GM19025 (cell line): ENCODE measurements at regions not wholly inside any gene's neighbourhood (a gene's known extent, or its start where the extent isn't known, plus 50 kb on each side); places are given as distances from the start of the nearest gene placed in this dataset.
"Not testable (repeated sequence)": the region's sequence is repeated elsewhere in the genome, so short reads cannot be mapped to it uniquely, and the experiment has no call there.

Experiments used
- ATAC-seq: cut with Tn5 transposase; IDR thresholded peaks from one replicate; pipeline ENCODE4 v1.9.1; 2021; ENCODE audit warnings: mild to moderate bottlenecking, low read depth, moderate library complexity; ENCODE audit not compliant: unreplicated experiment

DNA sequence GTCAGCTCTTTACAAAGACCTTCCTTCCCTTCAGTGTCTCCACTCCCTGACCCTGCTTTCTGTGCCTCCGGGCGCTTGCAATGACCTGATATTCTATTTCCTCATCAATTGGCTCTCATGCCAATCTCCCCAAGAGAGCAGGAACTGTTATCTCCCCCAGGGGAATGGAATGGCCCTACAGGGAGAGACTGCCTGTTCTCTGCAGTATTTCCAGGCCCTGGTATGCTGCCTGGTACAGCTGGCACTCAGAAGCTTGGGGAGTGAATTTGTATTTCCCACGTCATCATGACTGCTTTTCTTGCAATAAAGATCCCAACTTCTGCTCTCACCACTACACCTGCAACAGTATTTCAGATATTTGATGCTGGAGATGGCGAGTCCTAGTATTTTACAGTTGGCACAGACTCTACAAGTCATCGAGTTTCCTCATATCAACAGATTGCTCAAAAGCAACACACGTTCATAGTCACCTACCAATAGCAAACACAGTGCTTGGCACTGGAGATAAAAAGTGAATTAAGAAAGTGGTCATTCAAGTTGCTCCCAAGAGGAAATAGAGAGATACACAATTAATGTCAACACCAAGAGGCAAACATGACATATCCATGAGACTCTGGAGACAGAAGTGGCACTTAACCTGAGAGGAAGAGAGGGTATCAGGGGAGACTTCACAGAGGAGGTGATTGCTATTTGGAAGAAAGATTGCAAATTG, 90.5 kb upstream of the EGFL6 start:
- no peak for ATAC-seq

DNA sequence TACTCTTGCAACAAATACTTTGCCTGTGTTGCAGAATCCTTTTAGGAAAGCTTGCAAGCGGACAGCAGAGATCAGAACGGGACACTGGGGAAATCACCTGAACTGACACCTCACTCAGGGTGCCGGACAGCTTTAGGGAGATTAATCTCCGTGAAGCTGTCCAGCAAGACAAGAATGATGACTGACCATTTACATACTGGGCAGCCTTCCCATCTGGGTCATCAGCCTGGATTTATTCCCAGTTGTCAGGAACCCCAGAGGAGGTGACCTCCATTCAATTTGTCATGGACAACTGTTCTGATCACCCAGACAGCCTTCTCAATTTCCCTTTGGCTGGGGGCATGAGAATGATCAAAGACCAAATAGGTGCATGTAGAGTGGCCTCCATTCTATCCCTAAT, 93.0 kb upstream of the EGFL6 start:
- no peak for ATAC-seq

DNA sequence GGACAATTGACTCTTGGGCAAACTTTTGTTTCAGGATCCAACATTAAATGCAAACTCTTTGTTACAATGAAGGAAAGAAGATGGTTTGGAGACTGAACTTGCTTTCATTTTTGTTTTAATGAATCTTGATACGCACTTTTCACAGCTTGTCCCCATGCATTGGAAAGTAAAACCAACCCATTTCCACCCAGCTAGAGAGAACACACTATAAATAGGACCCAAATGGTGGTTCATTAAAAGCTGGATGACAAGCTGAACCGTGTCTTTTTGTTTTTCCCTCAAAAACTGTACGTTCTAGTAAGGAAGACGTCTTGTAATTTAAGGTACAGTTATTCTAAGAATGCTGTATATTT, 95.3 kb upstream of the EGFL6 start:
- ATAC-seq: peak; percentile 53

DNA sequence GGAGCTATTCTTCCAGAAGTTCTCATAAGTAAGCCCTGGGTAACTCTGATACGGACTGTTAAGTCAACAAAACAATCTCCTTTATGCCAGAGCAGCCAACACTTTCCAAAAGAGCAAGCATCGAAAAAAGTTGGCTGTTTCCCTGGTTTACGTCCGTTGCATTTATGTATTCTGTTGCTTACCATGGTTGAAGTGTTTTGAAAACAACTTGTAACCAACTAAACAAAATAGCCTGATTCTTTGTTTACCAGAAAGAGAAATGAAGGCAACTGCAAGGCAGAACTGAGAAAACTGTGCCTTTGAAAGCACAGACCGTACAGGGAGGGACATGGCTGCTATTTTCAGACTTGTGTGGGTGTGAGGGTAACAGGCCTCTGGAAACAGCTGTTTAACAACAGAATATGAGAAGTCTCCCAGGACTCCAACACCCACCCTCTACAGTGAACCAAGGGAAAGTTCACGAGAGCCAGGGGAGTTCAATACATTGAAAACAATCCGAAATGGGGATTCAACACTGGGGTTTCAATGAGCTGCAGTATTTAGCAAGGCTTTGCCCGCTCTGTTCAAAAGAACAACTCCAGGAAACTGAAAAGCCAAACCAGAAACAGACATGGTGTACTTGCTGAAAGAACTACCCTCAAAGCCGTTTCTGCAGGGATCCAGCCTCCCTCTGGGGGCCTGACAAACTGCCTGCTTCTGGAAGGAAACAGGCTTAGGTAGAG, 95.8 kb upstream of the EGFL6 start:
- ATAC-seq: peak; percentile 77

DNA sequence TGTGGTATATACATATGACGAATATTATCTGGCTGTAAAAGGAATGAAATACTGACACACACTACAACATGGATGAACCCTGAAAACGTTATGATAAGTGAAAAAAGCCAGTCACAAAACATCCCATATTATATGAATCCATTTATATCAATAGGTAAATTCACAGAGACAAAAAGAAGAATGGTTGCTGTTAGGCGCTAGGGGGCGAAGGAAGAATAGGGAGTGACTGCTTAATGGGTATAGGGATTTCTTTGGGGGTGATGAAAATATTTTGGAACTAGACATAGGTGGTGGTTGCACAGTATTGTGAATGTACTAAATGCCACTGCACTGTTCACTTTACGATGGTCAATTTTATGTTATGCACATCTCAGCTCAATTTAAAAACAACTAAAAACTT, 96.4 kb upstream of the EGFL6 start:
- ATAC-seq: no peak

DNA sequence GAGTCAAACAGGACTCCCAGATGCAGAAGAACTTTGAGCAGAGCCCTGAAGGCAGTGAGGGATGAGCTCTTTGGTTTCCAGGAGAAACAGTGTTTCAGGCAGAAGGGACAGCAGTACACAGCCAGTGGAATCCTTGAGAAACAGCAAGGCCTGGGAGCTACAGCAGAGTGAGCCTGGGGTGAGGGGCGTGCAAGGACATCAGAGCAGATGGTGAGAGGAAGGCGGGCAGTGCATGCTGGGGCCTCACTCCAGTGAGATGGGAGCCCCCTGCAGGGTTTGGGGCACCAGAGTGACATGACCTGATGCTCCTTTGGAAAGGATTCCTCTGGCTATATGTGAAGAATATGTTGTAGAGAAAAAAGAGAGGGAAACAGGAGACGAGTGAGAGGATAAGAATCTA, 98.1 kb upstream of the EGFL6 start:
- no peak for ATAC-seq

DNA sequence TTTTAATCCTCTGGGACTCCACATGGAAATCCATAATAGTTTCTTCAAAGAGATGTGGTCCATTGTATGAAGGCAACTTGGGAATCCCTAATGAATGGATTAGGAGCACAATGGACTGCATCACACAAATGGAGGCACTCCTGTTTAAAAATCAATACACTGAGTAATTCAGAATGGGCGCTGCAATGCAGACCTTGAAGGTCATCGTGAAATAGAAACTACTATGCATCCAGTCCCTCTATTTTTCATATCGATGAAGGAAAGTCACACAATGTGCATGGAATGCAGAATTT, 98.8 kb upstream of the EGFL6 start:
- ATAC-seq: no peak

DNA sequence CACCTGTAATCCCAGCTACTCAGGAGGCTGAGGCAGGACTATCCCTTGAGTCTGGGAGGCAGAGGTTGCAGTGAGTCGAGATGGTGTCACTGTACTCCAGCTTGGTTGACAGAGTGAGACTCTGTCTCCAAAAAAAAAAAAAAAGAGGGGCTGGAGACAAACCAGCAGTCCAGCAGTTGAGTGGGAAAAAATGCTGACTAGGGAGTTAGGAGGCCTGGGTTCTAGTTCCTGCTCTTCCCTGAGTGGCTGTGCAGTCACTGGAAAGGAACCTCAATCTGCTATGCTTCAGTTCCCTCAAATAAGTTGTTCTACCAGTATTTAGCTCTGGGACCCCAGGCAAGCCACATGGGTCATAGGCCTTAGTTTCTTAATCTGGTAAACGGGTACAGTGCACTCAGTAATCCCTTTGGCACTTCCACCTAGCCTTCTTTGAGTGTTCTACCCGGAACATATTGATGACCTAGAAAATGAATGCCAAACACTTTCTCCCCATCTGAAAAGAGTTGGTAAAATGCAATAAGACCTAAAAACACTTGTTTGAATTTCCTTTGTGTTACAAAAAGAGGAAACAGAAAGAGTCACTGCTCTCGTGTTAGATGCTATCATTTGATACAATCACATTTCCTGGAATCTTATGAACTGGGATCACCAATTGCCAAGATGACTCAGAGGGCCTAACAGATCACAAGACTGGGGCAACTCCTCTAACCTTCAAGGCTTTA, 99.3 kb upstream of the EGFL6 start:
- no peak for ATAC-seq

DNA sequence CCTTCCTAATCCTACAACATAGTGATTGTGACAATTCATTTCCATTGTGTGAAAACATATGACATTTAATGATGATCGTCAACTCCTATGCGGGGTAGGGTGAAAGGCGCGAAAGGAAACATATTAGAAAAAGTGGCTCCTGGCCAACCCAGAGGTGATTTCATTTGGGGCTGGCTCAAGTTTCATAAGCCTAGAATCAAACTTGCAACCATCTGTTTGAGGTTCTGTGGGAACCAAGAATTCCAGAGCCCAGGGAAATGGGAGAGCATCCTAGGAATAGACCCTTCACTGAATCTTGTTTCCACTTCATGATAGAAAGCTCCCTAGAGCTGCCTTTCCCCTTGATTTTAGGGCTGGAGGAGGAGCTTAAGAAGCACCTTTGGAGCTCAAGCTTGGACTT, 101.3 kb upstream of the EGFL6 start:
- ATAC-seq: no peak

DNA sequence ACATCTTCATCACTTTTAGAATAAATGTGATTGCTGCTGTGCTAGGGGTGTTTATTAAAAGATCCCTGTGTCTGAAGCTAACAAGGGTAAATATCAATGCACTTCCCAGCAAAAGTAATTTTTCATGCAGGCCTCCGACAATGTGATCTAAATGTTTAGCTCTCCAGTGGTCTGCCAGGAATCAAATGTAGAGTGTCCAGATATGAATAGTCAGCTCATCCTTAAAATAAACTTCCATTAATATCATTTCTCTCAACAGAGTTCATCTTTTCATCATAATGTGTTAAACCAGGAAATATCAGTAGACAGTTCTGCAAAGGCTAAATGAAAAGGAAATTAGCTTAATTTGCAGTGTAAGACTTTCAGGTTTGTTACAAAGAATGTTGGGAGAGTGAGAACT, 102.2 kb upstream of the EGFL6 start:
- ATAC-seq: no peak

DNA sequence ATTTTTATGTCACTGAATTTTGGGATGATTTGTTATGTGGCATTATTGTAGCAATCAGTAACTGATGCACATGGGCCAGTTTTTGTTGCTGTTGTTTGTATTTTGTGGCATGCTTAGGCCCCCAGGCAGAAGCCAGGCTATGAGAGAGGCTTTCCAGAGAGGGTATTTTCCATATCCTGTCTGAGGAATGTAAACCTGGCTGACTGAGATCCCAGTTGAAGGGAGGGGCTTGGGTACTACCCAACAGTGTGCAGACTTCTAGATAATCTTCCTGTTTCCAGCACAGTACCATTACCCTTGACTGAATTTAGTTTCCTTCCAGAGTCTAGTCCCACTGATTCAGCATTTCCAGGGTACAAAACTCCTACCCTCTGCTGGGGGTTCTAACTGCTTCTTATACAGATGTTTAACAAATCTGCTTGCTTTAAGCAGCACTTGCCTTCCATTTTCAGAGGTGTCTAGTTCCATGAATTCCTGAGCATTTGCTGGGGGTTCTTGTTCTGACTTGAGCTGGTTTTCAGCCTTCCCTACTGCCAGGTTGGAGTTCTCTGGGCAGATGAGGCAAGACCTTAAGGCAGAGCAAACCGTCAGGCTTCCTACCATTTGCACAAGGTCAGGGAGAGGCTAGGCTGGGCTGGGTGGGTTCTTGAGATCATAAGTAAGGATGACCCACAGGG, 104.7 kb upstream of the EGFL6 start:
- no peak for ATAC-seq

DNA sequence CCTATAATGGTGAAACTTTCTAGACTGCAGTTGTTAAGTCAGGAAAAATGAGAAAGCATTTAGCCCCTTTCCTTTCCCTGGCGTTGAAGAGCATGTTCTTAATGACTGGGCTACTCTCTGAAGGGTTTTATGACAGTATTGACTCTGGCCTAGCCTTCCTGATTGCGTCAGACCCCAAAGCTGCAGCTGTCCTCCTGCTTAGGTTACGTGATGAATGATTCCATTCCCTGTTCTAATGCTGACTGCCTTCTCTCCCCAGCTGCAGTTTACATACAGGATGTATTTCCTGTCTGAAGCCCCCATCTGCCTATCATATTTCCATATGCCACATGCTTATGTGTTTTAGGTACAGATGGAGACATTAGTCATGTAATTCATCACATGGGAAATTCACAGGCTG, 105.8 kb upstream of the EGFL6 start:
- no peak for ATAC-seq

DNA sequence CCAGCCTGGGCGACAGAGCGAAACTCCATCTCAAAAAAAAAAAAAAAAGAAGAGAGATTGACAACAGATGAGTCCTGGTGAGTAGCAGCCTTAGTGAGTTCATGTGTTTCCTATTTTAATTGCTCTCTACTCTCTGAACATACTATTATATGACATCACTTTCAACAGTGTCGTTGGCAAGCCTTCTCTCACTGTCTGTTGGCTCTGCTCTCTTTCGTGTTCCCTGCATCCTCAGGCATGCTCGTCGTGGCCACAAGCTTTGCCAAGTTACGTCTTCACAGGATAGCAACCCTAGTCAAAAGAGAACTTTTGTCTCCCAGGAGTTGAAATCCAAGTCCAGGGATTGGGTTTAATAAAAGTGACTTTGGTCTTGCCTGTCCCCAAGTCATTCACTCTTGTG, 117.1 kb upstream of the EGFL6 start:
- no peak for ATAC-seq

DNA sequence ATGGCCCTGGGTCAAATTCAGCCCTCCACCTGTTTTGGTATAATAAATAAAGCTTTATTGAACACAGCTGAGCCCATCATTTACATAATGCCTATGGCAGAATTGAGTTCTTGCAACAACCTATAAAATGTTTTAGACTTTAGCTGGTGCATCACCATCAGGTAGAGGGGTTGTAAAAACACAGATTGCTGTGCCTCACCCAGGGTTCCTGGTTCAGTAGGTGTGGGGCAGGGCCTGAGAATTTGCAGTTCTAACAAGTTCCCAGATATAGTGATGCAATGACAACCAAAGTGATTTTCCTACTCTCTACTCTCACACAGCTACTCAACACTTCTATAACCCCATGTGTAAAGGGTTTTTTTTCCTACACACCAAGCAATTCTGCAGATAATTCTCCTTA, 120.0 kb upstream of the EGFL6 start:
- ATAC-seq: no peak

DNA sequence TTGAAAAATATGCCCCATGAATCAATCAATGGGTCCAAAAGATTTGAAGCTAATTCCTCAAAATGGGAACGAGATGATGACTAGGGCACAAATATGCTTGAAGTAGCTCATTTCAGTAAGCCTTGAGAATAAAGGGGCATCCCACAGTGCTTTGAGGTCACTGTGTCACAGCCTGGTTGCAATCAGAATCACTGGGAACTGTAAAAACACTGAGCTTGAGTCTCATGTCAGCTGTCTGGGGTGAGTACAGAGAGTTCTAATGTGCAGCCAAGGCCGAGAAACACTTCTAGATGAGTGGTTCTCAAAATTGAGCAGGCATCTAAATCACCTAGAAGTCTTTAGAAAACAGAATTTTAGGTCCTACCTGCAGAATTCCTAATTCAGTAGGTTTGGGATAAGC, 120.5 kb upstream of the EGFL6 start:
- no peak for ATAC-seq

DNA sequence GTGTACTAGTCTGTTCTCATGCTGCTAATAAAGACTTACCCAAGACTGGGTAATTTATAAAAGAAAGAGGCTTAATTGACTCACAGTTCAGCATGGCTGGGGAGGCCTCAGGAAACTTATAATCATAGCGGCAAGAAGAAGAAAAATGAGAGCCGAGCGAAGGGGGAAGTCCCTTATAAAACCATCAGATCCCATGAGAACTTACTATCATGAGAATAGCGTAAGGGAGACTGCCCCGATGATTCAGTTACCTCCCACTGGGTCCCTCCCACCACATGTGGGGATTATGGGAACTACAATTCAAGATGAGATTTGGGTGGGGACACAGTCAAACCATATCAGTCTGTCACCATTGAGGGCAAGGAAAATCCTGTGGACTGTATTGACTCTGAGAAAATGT, 121.8 kb upstream of the ATXN3L start:
- not testable (repeated sequence) for ATAC-seq

DNA sequence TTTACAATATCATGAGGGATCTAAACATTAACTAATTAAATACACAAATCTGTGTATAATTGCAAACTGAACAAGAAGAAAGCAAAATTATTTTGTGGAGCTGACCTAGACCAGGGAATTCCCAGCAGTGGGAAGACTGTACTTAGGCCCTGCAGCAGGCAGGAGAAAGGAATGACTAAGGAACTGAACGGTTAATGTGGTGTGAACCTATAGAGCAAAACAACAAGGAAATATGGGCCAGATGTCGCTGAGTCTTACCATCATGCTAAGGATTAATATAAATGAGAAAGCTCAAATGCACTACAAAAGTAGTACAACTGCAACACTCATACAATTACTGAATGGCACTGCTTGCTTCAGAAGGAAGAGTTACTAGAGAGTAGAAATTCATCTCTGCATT, 120.3 kb upstream of the ATXN3L start:
- ATAC-seq: no peak

DNA sequence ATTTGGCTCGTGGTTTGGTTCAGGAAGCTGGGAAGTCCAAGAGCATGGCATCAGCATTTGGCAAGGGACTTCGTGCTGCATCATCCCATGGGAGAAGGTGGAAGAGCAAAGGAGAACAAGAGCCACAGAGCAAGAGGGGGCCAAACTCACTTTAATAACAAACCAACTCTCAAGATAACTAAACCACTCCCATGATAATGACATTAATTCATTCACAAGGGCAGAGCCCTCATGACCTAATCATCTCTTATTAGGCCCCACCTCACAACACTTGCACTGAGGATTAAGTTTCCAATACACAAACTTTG, 113.4 kb upstream of the ATXN3L start:
- no peak for ATAC-seq

DNA sequence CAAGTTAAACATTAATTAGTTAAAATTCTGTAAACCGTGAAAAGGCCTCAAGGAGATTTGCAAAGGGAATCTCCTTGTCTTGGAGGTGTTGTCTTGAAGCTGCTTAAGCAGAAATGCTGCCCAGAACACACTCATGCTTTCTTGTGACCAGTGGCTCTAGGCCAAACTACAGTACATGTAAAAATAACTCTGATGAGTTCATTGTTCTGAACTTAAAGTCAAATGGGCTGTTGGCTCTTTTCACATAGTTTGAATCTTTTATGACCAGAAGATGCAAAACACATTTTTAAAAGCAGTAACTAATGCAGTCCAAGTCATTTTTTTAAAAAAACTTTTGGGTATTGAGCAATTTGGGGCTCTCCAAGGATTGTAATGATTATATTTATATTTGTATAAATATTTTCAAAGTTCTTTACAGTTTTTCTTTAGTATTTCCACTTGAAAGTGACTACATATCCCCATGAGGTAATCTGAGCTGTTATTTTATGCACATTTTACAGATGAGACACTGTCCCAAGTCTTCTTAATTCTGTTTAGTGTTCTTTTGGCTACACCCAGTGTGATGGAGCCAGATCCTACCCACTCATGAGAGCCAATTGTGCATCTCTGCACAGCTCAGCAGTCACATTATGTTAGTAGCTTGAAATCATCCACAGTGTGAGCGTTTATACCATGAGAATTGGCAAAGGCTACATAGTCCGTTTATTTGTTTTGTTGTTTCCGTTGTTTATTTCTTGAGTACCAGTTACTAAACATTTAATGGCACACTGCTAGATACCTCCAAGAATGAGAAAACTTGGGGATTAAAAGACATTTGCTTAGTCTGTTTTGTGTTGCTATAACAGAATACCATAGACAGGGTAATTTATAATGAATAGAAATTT, 112.8 kb upstream of the ATXN3L start:
- ATAC-seq: no peak

DNA sequence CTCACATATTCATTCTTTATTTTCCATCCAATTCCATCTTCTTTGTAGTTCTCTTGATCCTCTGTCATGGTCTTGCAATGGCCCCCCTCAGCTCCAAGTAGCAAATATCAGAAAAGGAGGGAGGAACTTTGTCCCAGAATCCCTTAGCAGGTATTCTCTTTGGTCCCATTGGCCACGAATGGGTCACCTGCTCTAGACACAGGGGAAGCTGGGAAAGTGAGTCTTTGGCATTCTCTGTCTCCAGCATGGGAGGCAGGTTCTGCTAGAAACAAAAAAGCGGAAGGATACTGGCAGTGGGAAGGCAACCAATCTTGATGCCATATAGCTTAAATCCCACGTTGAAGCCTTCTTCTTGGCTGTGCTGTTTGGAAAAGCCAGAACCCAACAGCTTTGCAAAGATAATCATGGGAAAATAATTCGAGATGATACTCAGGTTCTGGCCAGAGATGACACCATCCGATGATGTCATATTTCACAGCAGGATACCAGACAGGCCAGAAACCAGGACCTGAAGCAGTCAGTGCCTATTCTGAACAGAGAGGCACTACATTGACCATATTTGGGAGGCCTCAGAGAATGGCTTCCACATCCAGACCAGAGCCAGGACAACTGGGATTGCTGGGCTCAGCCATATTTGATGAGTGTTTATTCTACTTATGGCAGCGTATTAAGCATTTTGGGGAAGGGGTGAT, 110.4 kb upstream of the ATXN3L start:
- ATAC-seq: no peak
